PC-9 (cell line): ENCODE measurements at regions not wholly inside any gene's neighbourhood (a gene's known extent, or its start where the extent isn't known, plus 50 kb on each side); places are given as distances from the start of the nearest gene placed in this dataset.
A peak's percentile ranks its signal among the peaks of the same experiment; 100 is the strongest.

Experiments
- BruUV-seq: library from RNA; stranded (reverse); fragments of 400-500 nt; replicated peaks from 2 replicates; lab custom pipeline; 2021; lab: Mats Ljungman, UMichigan
- CTCF ChIA-PET: fragments of 300-600 bp; sonication (Branson Sonifier 250); formaldehyde crosslinking; loops from one replicate; lab custom pipeline; 2022; ENCODE audit warnings: antibody characterized with exemption; lab: Charles Lee
- POLR2A ChIA-PET: fragments of 300-600 bp; sonication (Branson Sonifier 250); formaldehyde crosslinking; loops from one replicate; lab custom pipeline; 2022; ENCODE audit warnings: antibody characterized with exemption; ENCODE audit not compliant: unreplicated experiment; lab: Charles Lee
- DNase-seq, 2 experiments: peaks; one replicate each; pipeline versions ENCODE4 v3.0.0 to v3.0.0-alpha.2; 2015 to 2022; ENCODE audit warnings: mixed read lengths in 1 of 2
- H2AFZ ChIP-seq: fragments of 200-600 bp; sonication (generic); 2 replicates; pipeline ENCODE4 v1.8.1; 2017; ENCODE audit warnings: antibody characterized with exemption
- H3F3A ChIP-seq: fragments of 200-600 bp; sonication (generic); 2 replicates; pipeline ENCODE4 v1.8.1; 2017; ENCODE audit warnings: antibody characterized with exemption, mild to moderate bottlenecking, low read depth; ENCODE audit not compliant: insufficient read depth
- H3K27ac ChIP-seq: fragments of 200-600 bp; sonication (generic); 2 replicates; pipeline ENCODE4 v1.6.1; 2016; ENCODE audit warnings: mixed run types
- H3K27me3 ChIP-seq: fragments of 200-600 bp; sonication (generic); 2 replicates; pipeline ENCODE4 v1.6.1; 2016; ENCODE audit warnings: low read depth, mixed run types; ENCODE audit not compliant: insufficient read depth
- H3K36me3 ChIP-seq: fragments of 200-600 bp; sonication (generic); 2 replicates; pipeline ENCODE4 v1.6.1; 2016; ENCODE audit warnings: low read depth, mixed run types
- H3K4me1 ChIP-seq: fragments of 200-600 bp; sonication (generic); replicated peaks from 2 replicates; pipeline ENCODE4 v1.6.1; 2016; ENCODE audit warnings: mixed run types; ENCODE audit not compliant: insufficient read depth
- H3K4me2 ChIP-seq: fragments of 200-600 bp; sonication (generic); 2 replicates; pipeline ENCODE4 v1.6.1; 2017; ENCODE audit warnings: mixed run types
- H3K4me3 ChIP-seq: fragments of 200-600 bp; sonication (generic); 2 replicates; pipeline ENCODE4 v1.6.1; 2016; ENCODE audit warnings: mixed run types
- H3K79me2 ChIP-seq: fragments of 200-600 bp; sonication (generic); 2 replicates; pipeline ENCODE4 v1.6.1; 2017; ENCODE audit warnings: low read depth, mixed run types
- H3K9me2 ChIP-seq: fragments of 200-600 bp; sonication (generic); 2 replicates; pipeline ENCODE4 v1.8.1; 2017; ENCODE audit warnings: mild to moderate bottlenecking; ENCODE audit not compliant: insufficient read depth
- H3K9me3 ChIP-seq: fragments of 200-600 bp; sonication (generic); 2 replicates; pipeline ENCODE4 v1.8.1; 2016; ENCODE audit warnings: low read depth; ENCODE audit not compliant: insufficient read depth
- H4K20me1 ChIP-seq: fragments of 200-600 bp; sonication (generic); 2 replicates; pipeline ENCODE4 v1.8.1; 2017; ENCODE audit not compliant: insufficient read depth
- CTCF ChIP-seq: fragments of 200-600 bp; sonication (generic); conservative IDR thresholded peaks from 2 replicates; pipeline ENCODE4 v1.6.1; 2017; ENCODE audit warnings: mixed run types, antibody characterized with exemption, mild to moderate bottlenecking, moderate library complexity
- EZH2 ChIP-seq: fragments of 200-600 bp; sonication (generic); IDR thresholded peaks from 2 replicates; pipeline ENCODE4 v1.8.0; 2017; ENCODE audit warnings: antibody characterized with exemption, low read depth
- intact Hi-C: fragments of 100-400 bp; cut with micrococcal nuclease; formaldehyde crosslinking; loops from one replicate; pipeline ENCODE4 v1.10.0; 2022; ENCODE audit not compliant: unreplicated experiment

- H3K27ac ChIP-seq, result peak overlapping the region; percentile 47
- no peaks in the 10 kb centered on the region for H3K79me2 ChIP-seq
- no peaks in the 10 kb centered on the region for H4K20me1 ChIP-seq
- ChIA-PET POLR2A (no interaction called here), CTCF (no interaction called here)
- no peak overlapping the region for H3K4me3 ChIP-seq
- H3K27me3 ChIP-seq, result no peaks in the 10 kb centered on the region
- no peak for DNase-seq
- intact Hi-C loops, result no loop called here
- peak overlapping the region; percentile 62 for H2AFZ ChIP-seq
- no peaks in the 10 kb centered on the region for H3K36me3 ChIP-seq
- no peak overlapping the region for H3K4me2 ChIP-seq
- BruUV-seq, result no TSS peak
- H3K9me2 ChIP-seq, result no peaks in the 10 kb centered on the region
- H3K9me3 ChIP-seq, result no peaks in the 10 kb centered on the region
- TF ChIP-seq CTCF, result no peak
- TF ChIP-seq EZH2, result no peak
- H3F3A ChIP-seq, result no peaks in the 10 kb centered on the region
- peaks cover 7% of the 10 kb centered on the region for H3K4me1 ChIP-seq
Observed at GRCh38 chr6:128667339-128667858, 147.0 kb upstream of the PTPRK start.

DNA sequence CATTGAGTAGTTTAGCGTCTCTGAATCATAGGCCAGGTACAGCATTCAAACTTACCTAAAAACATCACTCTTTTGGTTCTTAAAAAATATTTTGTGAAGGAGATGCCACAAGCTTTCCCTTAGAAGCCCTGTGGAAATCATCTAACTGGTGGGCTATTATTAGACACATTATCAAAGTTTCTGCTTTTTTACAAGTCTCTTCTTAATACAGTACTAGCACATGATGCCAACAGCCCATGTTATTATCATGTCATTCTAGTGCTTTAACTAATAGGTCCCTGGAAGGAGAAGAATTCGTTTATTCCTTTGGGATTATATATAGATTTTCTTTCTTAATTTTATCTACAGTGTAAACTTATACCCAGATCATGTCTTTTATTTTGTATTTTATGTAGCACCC is 146.0 kb upstream of the PTPRK start:
- Histone ChIP-seq H3K27me3 (no peaks in the 10 kb centered on the region), H3K9me2 (no peaks in the 10 kb centered on the region), H3K27ac (no peak overlapping the region), H3K9me3 (no peaks in the 10 kb centered on the region), H3K79me2 (no peaks in the 10 kb centered on the region), H3K36me3 (no peaks in the 10 kb centered on the region), H3K4me2 (no peak overlapping the region), H4K20me1 (no peaks in the 10 kb centered on the region), H3F3A (no peaks in the 10 kb centered on the region), H3K4me3 (no peak overlapping the region), H2AFZ (no peak overlapping the region), H3K4me1 (peaks cover 7% of the 10 kb centered on the region)
- DNase-seq, result no peak
- BruUV-seq, result no TSS peak
- ChIA-PET POLR2A (no interaction called here), CTCF (no interaction called here)
- TF ChIP-seq EZH2 (no peak), CTCF (no peak)
- intact Hi-C loops, result no loop called here

GRCh38 chr6:128663238-128663637 is 142.8 kb upstream of the PTPRK start:
- no peak for TF ChIP-seq EZH2
- no peak for TF ChIP-seq CTCF
- Histone ChIP-seq H3K9me2 (no peaks in the 10 kb centered on the region), H3K4me1 (peaks cover 22% of the 10 kb centered on the region), H3K79me2 (no peaks in the 10 kb centered on the region), H3K9me3 (0 out of 2 replicates have a peak, but pooled peaks cover 5% of the 10 kb centered on the region), H4K20me1 (no peaks in the 10 kb centered on the region), H3K4me3 (no peak overlapping the region), H3K4me2 (no peak overlapping the region), H3K27ac (no peak overlapping the region), H3F3A (no peaks in the 10 kb centered on the region), H2AFZ (no peak overlapping the region), H3K36me3 (no peaks in the 10 kb centered on the region), H3K27me3 (no peaks in the 10 kb centered on the region)
- no peak for DNase-seq
- no TSS peak for BruUV-seq
- intact Hi-C loops, result no loop called here
- CTCF ChIA-PET, result no interaction called here
- POLR2A ChIA-PET, result no interaction called here
